RWPE2 (cell line): ENCODE measurements at regions not wholly inside any gene's neighbourhood (a gene's known extent, or its start where the extent isn't known, plus 50 kb on each side); places are given as distances from the start of the nearest gene placed in this dataset.
"Not testable (repeated sequence)": the region's sequence is repeated elsewhere in the genome, so short reads cannot be mapped to it uniquely, and the experiment has no call there.

ENCODE experiments used
- ATAC-seq: fragments of 200-7000 bp; cut with Tn5 transposase; 3 replicates; pipeline ENCODE4 v1.9.1; 2021; ENCODE audit warnings: low read depth
- DNase-seq: peaks from one replicate; pipeline ENCODE4 v3.0.0-alpha.2; 2020; ENCODE audit warnings: low spot score
- H3K27ac ChIP-seq: fragments of 450-650 bp; 2 replicates; pipeline ENCODE4 v1.5.1; 2017; ENCODE audit warnings: mild to moderate bottlenecking; ENCODE audit not compliant: poor library complexity, severe bottlenecking
- H3K27me3 ChIP-seq: fragments of 250-450 bp; sonication (Bioruptor Pico); 2 replicates; pipeline ENCODE4 v1.5.1; 2021; ENCODE audit warnings: mild to moderate bottlenecking, moderate library complexity; ENCODE audit not compliant: insufficient read depth, poor library complexity, severe bottlenecking
- H3K36me3 ChIP-seq: fragments of 250-450 bp; sonication (Bioruptor Pico); 2 replicates; pipeline ENCODE4 v1.5.1; 2020; ENCODE audit warnings: low read depth, mild to moderate bottlenecking, moderate library complexity
- H3K4me1 ChIP-seq: fragments of 250-450 bp; sonication (Bioruptor Pico); 2 replicates; pipeline ENCODE4 v1.5.1; 2021; ENCODE audit warnings: mild to moderate bottlenecking, moderate library complexity; ENCODE audit not compliant: insufficient read depth, poor library complexity, severe bottlenecking
- H3K4me3 ChIP-seq: fragments of 250-450 bp; sonication (Bioruptor Pico); 2 replicates; pipeline ENCODE4 v1.5.1; 2021; ENCODE audit warnings: mild to moderate bottlenecking, moderate library complexity; ENCODE audit not compliant: severe bottlenecking
- H3K9me3 ChIP-seq: fragments of 250-450 bp; sonication (Bioruptor Pico); 2 replicates; pipeline ENCODE4 v1.5.1; 2021; ENCODE audit warnings: mild to moderate bottlenecking, moderate library complexity; ENCODE audit not compliant: severe bottlenecking
- CTCF ChIP-seq: fragments of 450-650 bp; IDR thresholded peaks from one replicate; pipeline ENCODE4 v1.5.1; 2017; ENCODE audit warnings: mild to moderate bottlenecking, moderate library complexity; ENCODE audit not compliant: poor library complexity, severe bottlenecking

DNA sequence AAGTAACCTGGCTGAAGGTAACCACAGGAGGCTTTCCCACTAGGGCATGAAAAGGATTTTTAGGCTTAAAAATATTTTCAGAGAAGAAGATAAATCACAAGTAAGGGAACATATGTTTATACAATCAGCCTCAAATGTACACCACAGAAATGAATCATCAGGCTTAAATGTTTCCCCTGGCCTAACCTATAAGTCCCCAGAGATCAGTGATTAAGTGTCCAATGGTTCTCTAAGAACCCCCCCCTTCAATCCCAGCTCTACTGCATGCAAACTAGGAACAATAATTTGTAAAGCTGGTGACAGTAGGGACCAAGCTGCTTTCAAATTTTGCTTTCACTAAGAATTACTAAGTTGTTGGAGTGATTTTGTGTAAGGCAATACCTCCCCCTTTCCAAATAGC lies 431.6 kb upstream of the LMCD1 start:
- H3K27me3 ChIP-seq, result no peaks in the 10 kb centered on the region
- no peaks in the 10 kb centered on the region for H3K36me3 ChIP-seq
- no peak overlapping the region for H3K4me3 ChIP-seq
- no peak for TF ChIP-seq CTCF
- ATAC-seq (no peak), DNase-seq (no peak)
- H3K27ac ChIP-seq, result no peak overlapping the region
- H3K4me1 ChIP-seq, result no peaks in the 10 kb centered on the region
- no peaks in the 10 kb centered on the region for H3K9me3 ChIP-seq

GRCh38 chr3:8074740-8075139 lies 426.9 kb upstream of the LMCD1 start:
- not testable (repeated sequence) for ATAC-seq, H3K4me1 ChIP-seq, H3K36me3 ChIP-seq, H3K4me3 ChIP-seq, DNase-seq, H3K27ac ChIP-seq, H3K9me3 ChIP-seq, H3K27me3 ChIP-seq

DNA sequence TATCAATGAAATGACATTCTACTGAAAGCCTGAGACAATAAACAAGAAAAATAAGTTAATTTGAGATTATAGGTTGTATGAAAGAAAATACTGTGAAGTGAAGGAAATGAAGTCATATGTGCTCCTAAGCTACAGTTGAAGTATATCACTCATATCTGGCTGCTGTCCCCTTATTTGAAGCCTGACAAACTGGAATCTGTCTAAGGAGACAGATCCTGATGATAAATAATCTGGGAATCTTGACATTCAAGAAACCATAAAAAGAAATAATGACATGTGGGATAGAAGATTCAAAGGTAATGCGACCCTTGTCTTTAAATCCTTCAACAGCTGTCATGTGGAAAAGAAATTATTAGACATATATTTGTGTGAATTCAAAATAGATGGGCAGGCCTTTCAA lies 424.5 kb upstream of the LMCD1 start:
- no peak for TF ChIP-seq CTCF
- DNase-seq (no peak), ATAC-seq (no peak)
- no peaks in the 10 kb centered on the region for H3K9me3 ChIP-seq
- no peaks in the 10 kb centered on the region for H3K36me3 ChIP-seq
- H3K27ac ChIP-seq, result no peak overlapping the region
- H3K4me1 ChIP-seq, result no peaks in the 10 kb centered on the region
- H3K4me3 ChIP-seq, result no peak overlapping the region
- H3K27me3 ChIP-seq, result no peaks in the 10 kb centered on the region

GRCh38 chr3:8080464-8080863 lies 421.2 kb upstream of the LMCD1 start:
- H3K36me3 ChIP-seq, result no peaks in the 10 kb centered on the region
- H3K4me3 ChIP-seq, result no peak overlapping the region
- H3K27ac ChIP-seq, result no peak overlapping the region
- H3K4me1 ChIP-seq, result no peaks in the 10 kb centered on the region
- TF ChIP-seq CTCF, result no peak
- ATAC-seq (no peak), DNase-seq (no peak)
- H3K27me3 ChIP-seq, result no peaks in the 10 kb centered on the region
- H3K9me3 ChIP-seq, result no peaks in the 10 kb centered on the region

DNA sequence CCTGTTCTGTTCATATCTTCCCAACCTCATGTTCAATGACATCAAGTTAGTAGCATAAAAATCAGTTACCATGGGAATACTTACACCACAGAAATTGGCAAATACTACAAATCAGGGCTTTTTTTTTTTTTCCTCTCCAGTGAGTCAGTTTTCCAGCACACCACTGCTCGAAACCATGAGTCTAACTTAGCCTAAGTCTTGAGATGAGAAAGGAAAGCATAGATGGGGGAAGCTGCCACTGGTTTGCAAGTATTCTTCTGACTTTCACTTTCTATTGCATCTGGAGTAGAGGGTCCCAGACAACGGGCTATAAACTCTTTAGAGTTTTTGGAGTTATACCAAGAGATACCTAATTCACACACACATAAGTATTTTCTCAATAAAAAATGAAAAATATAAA lies 416.1 kb upstream of the LMCD1 start:
- DNase-seq (no peak), ATAC-seq (no peak)
- Histone ChIP-seq H3K4me1 (no peaks in the 10 kb centered on the region), H3K36me3 (no peaks in the 10 kb centered on the region), H3K4me3 (no peak overlapping the region), H3K27me3 (no peaks in the 10 kb centered on the region), H3K27ac (no peak overlapping the region), H3K9me3 (no peaks in the 10 kb centered on the region)
- no peak for TF ChIP-seq CTCF
